Endodermal cell (in vitro differentiated cells): ENCODE measurements at regions not wholly inside any gene's neighbourhood (a gene's known extent, or its start where the extent isn't known, plus 50 kb on each side); places are given as distances from the start of the nearest gene placed in this dataset.

Experiments used
- DNase-seq: peaks from one replicate; pipeline ENCODE4 v3.0.0-alpha.2; 2017
- H3K27ac ChIP-seq: 2 replicates; pipeline ENCODE4 v1.5.1; 2013; ENCODE audit warnings: mild to moderate bottlenecking, low read depth, low read length, moderate library complexity
- H3K27me3 ChIP-seq: 2 replicates; pipeline ENCODE4 v1.6.1; 2013; ENCODE audit warnings: mild to moderate bottlenecking, low read length, moderate library complexity; ENCODE audit not compliant: insufficient read depth, control insufficient read depth, poor library complexity, severe bottlenecking
- H3K36me3 ChIP-seq: 2 replicates; pipeline ENCODE4 v1.7.0; 2013; ENCODE audit warnings: mild to moderate bottlenecking, low read length, moderate library complexity; ENCODE audit not compliant: control insufficient read depth, insufficient read depth
- H3K4me1 ChIP-seq: one replicate; pipeline ENCODE4 v1.7.0; 2013; ENCODE audit warnings: low read length; ENCODE audit not compliant: control insufficient read depth, insufficient read depth
- H3K4me3 ChIP-seq: 2 replicates; pipeline ENCODE4 v1.5.1; 2013; ENCODE audit warnings: mild to moderate bottlenecking, low read length, moderate library complexity
- H3K9ac ChIP-seq: 2 replicates; pipeline ENCODE4 v1.6.1; 2013; ENCODE audit warnings: mild to moderate bottlenecking, low read length, moderate library complexity; ENCODE audit not compliant: poor library complexity, severe bottlenecking; ENCODE audit errors: extremely low read depth
- H3K9me3 ChIP-seq: 2 replicates; pipeline ENCODE4 v1.6.1; 2013; ENCODE audit warnings: mild to moderate bottlenecking, low read length, moderate library complexity; ENCODE audit not compliant: control insufficient read depth
- H3K27ac Mint-ChIP-seq: 2 replicates; pipeline ENCODE4 v1.8.0; 2020; ENCODE audit warnings: mixed read lengths
- H3K27me3 Mint-ChIP-seq: 2 replicates; pipeline ENCODE4 v1.8.0; 2021; ENCODE audit warnings: mild to moderate bottlenecking, mixed read lengths; ENCODE audit not compliant: insufficient read depth
- H3K36me3 Mint-ChIP-seq: 2 replicates; pipeline ENCODE4 v1.8.0; 2020; ENCODE audit warnings: low read depth, mixed read lengths
- H3K4me1 Mint-ChIP-seq: 2 replicates; pipeline ENCODE4 v1.8.0; 2020; ENCODE audit warnings: mixed read lengths
- H3K4me3 Mint-ChIP-seq: 2 replicates; pipeline ENCODE4 v1.8.0; 2020; ENCODE audit warnings: mild to moderate bottlenecking, moderate library complexity, mixed read lengths
- H3K9me3 Mint-ChIP-seq: 2 replicates; pipeline ENCODE4 v1.8.0; 2020; ENCODE audit warnings: mild to moderate bottlenecking, mixed read lengths
- CTCF ChIP-seq: fragments of 200-600 bp; sonication (generic); conservative IDR thresholded peaks from 2 replicates; pipeline ENCODE4 v1.5.0; 2021; ENCODE audit warnings: antibody characterized with exemption, mild to moderate bottlenecking
- WGBS, 2 experiments: methylation state at CpG; one replicate each; pipeline versions ENCODE4 v1.1.5 to v1.1.7; 2013; ENCODE audit warnings: missing lambda C conversion rate in 2 of 2, mixed read lengths in 1 of 2; ENCODE audit not compliant: insufficient coverage in 1 of 2, insufficient read length in 1 of 2; 5-methylcytosine and 5-hydroxymethylcytosine counted together

- Histone ChIP-seq H3K27ac (no peak overlapping the region), H3K4me3 (no peak overlapping the region), H3K27me3 (no peaks in the 10 kb centered on the region), H3K4me1 (no peaks in the 10 kb centered on the region), H3K9ac (no peak overlapping the region), H3K36me3 (no peaks in the 10 kb centered on the region), H3K9me3 (no peaks in the 10 kb centered on the region)
- H3K27ac Mint-ChIP-seq: no peak overlapping the region
- TF ChIP-seq CTCF: no peak
- WGBS, 2 experiments: 94 to 95% methylated on average over 13 to 21 of the region's 21 CpGs
- peaks cover 5% of the 10 kb centered on the region for H3K9me3 Mint-ChIP-seq
- H3K27me3 Mint-ChIP-seq: no peaks in the 10 kb centered on the region
- H3K4me1 Mint-ChIP-seq: no peaks in the 10 kb centered on the region
- no peaks in the 10 kb centered on the region for H3K36me3 Mint-ChIP-seq
- no peak overlapping the region for H3K4me3 Mint-ChIP-seq
- no peak for DNase-seq
Observed at GRCh38 chr9:120242116-120242811, 337.7 kb downstream of the CDK5RAP2 start.

GRCh38 chr9:120236596-120236995 is 343.4 kb downstream of the CDK5RAP2 start:
- H3K9ac ChIP-seq: no peak overlapping the region
- no peaks in the 10 kb centered on the region for H3K36me3 Mint-ChIP-seq

GRCh38 chr9:120235081-120235480 is 344.9 kb downstream of the CDK5RAP2 start:
- Histone ChIP-seq H3K4me1 (no peaks in the 10 kb centered on the region), H3K27ac (no peak overlapping the region), H3K36me3 (no peaks in the 10 kb centered on the region), H3K9me3 (no peaks in the 10 kb centered on the region), H3K27me3 (peaks cover 10% of the 10 kb centered on the region), H3K4me3 (no peak overlapping the region), H3K9ac (no peak overlapping the region)
- Mint-ChIP-seq H3K9me3 (no peaks in the 10 kb centered on the region), H3K4me1 (no peaks in the 10 kb centered on the region), H3K4me3 (no peak overlapping the region), H3K36me3 (no peaks in the 10 kb centered on the region), H3K27me3 (peaks cover 25% of the 10 kb centered on the region), H3K27ac (no peak overlapping the region)
- no peak for DNase-seq
- WGBS, 2 experiments: 83 to 87% methylated on average over 2 of the region's 2 CpGs
- no peak for TF ChIP-seq CTCF

More at GRCh38 chr9:120236596-120236995, 343.4 kb downstream of the CDK5RAP2 start:
- Histone ChIP-seq H3K27ac (no peak overlapping the region), H3K4me1 (no peaks in the 10 kb centered on the region), H3K9me3 (no peaks in the 10 kb centered on the region), H3K27me3 (peaks cover 10% of the 10 kb centered on the region), H3K36me3 (no peaks in the 10 kb centered on the region), H3K4me3 (no peak overlapping the region)
- DNase-seq: no peak
- no peak overlapping the region for H3K27ac Mint-ChIP-seq
- peaks cover 25% of the 10 kb centered on the region for H3K27me3 Mint-ChIP-seq
- WGBS, 2 experiments: 75 to 90% methylated on average over 1 of the region's 1 CpG
- H3K4me3 Mint-ChIP-seq: no peak overlapping the region
- no peak for TF ChIP-seq CTCF
- no peaks in the 10 kb centered on the region for H3K9me3 Mint-ChIP-seq
- H3K4me1 Mint-ChIP-seq: no peaks in the 10 kb centered on the region
